ENCODE measurements at regions not wholly inside any gene's neighbourhood (a gene's known extent, or its start where the extent isn't known, plus 50 kb on each side); places are given as distances from the start of the nearest gene placed in this dataset.

DNA sequence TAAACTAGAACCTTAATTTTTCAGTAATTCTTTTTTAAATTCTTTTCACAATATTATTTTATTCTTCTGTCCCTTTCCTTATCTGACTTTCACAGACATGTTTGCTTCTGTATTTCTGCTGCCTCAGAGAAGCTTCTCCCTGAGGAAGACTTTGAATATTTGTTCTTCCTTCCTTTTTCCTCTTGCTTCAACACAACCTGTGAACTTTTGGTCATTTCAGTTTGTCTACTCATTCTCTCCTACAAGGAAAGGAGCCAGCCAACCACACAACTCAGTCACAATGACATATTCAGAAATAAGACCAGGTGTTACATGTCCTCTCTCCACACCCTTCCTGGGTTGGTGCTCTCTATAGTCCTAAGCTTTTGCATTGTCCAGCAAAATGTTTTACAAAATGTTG is 310.4 kb downstream of the TFAP2B start:
- peaks cover 4% of the 10 kb centered on the region for H3K9me3 Mint-ChIP-seq (ENCODE audit: unreplicated experiment)
- no peak overlapping the region for H2AFZ ChIP-seq (ENCODE audit: low read depth, low read length)
- no peaks in the 10 kb centered on the region for H3K9me3 ChIP-seq (ENCODE audit: insufficient read depth, low read depth, low read length)
- H3K9ac ChIP-seq (ENCODE audit: low read length): no peak overlapping the region
- no peaks in the 10 kb centered on the region for H3K36me3 Mint-ChIP-seq (ENCODE audit: low read depth, unreplicated experiment)
- H3K27me3 ChIP-seq (ENCODE audit: insufficient read depth, low read length): no peaks in the 10 kb centered on the region
- H3K4me1 Mint-ChIP-seq (ENCODE audit: low read depth, unreplicated experiment): no peaks in the 10 kb centered on the region
- FAIRE-seq (no peak), DNase-seq (ENCODE audit: low read depth) (no peak)
- no peak overlapping the region for H3K27ac Mint-ChIP-seq (ENCODE audit: unreplicated experiment)
- H3K27me3 Mint-ChIP-seq (ENCODE audit: low read depth, unreplicated experiment): no peaks in the 10 kb centered on the region
- no peak overlapping the region for H3K27ac ChIP-seq (ENCODE audit: low read depth, low read length)
- no peak overlapping the region for H3K4me3 Mint-ChIP-seq (ENCODE audit: unreplicated experiment)
- no peaks in the 10 kb centered on the region for H4K20me1 ChIP-seq (ENCODE audit: insufficient read depth, low read length)
- H3K4me3 ChIP-seq (ENCODE audit: insufficient read depth, low read depth, low read length): no peak overlapping the region
- no peak for TF ChIP-seq EZH2 (IDR thresholded peaks at IDR 0.05; ENCODE audit: insufficient read depth, low read length)
- TF ChIP-seq, protein P1, sequence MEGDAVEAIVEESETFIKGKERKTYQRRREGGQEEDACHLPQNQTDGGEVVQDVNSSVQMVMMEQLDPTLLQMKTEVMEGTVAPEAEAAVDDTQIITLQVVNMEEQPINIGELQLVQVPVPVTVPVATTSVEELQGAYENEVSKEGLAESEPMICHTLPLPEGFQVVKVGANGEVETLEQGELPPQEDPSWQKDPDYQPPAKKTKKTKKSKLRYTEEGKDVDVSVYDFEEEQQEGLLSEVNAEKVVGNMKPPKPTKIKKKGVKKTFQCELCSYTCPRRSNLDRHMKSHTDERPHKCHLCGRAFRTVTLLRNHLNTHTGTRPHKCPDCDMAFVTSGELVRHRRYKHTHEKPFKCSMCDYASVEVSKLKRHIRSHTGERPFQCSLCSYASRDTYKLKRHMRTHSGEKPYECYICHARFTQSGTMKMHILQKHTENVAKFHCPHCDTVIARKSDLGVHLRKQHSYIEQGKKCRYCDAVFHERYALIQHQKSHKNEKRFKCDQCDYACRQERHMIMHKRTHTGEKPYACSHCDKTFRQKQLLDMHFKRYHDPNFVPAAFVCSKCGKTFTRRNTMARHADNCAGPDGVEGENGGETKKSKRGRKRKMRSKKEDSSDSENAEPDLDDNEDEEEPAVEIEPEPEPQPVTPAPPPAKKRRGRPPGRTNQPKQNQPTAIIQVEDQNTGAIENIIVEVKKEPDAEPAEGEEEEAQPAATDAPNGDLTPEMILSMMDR (IDR thresholded peaks at IDR 0.05; ENCODE audit: insufficient read depth, low read depth, low read length): no peak
- H3K36me3 ChIP-seq (ENCODE audit: insufficient read depth, low read length): no peaks in the 10 kb centered on the region
- H3K4me1 ChIP-seq (ENCODE audit: insufficient read depth, low read length): no peaks in the 10 kb centered on the region
- no peaks in the 10 kb centered on the region for H3K79me2 ChIP-seq (ENCODE audit: insufficient read depth, low read length)
- H3K4me2 ChIP-seq (ENCODE audit: low read length): no peak overlapping the region

DNA sequence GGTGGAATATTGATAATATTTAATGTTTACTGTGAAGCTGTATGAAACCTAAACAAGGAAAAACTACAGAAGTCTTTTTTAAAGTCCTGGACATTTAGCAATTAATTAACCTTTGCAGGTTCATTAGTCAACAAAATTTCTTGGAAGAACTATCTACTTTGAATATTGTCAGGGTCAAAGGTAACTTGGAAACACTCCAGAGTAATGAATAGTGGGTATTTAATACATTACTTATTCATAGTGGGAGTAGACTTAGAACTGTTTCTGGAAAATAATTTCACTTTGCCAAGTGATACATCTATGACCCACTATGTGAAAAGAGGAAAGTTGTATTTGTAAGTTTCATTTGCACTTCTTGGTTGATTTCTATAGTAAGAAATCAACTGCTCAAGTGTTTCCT is 319.1 kb downstream of the TFAP2B start:
- TF ChIP-seq EZH2 (IDR thresholded peaks at IDR 0.05; ENCODE audit: insufficient read depth, low read length): no peak
- TF ChIP-seq, protein P1 (IDR thresholded peaks at IDR 0.05; ENCODE audit: insufficient read depth, low read depth, low read length): no peak
- H3K27ac Mint-ChIP-seq (ENCODE audit: unreplicated experiment): no peak overlapping the region
- H3K36me3 Mint-ChIP-seq (ENCODE audit: low read depth, unreplicated experiment): no peaks in the 10 kb centered on the region

DNA sequence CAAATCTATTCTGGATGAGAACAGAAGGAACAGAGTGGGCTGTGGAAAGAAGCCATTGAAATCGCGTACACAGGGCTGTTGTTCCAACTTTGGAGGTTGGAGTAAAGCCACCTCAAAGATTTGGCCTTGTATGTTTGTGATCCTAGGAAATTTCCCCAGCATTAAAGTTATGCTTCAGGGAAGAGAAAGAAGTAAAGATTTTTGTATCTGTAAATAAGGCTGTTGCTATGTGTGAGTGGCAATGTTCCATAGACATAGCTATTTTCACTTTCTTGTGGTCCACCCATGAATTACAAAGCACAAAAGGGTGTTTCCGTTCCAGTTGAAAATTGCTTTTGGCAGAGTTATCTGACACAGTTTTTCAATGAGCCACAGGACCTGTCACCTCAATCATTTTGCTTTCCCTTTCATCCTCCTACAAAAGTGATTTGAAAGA is 321.3 kb downstream of the TFAP2B start:
- H4K20me1 ChIP-seq (ENCODE audit: insufficient read depth, low read length): no peaks in the 10 kb centered on the region
- H3K36me3 Mint-ChIP-seq (ENCODE audit: low read depth, unreplicated experiment): no peaks in the 10 kb centered on the region
- no peaks in the 10 kb centered on the region for H3K4me1 ChIP-seq (ENCODE audit: insufficient read depth, low read length)
- H3K27ac Mint-ChIP-seq (ENCODE audit: unreplicated experiment): no peak overlapping the region
- no peak for FAIRE-seq
- no peak overlapping the region for H3K27ac ChIP-seq (ENCODE audit: low read depth, low read length)
- no peak overlapping the region for H3K4me3 Mint-ChIP-seq (ENCODE audit: unreplicated experiment)
- H3K36me3 ChIP-seq (ENCODE audit: insufficient read depth, low read length): no peaks in the 10 kb centered on the region
- no peak overlapping the region for H3K4me2 ChIP-seq (ENCODE audit: low read length)
- DNase-seq (ENCODE audit: low read depth): no peak
- no peak overlapping the region for H3K4me3 ChIP-seq (ENCODE audit: insufficient read depth, low read depth, low read length)
- no peaks in the 10 kb centered on the region for H3K27me3 ChIP-seq (ENCODE audit: insufficient read depth, low read length)
- H3K4me1 Mint-ChIP-seq (ENCODE audit: low read depth, unreplicated experiment): no peaks in the 10 kb centered on the region
- no peak for TF ChIP-seq EZH2 (IDR thresholded peaks at IDR 0.05; ENCODE audit: insufficient read depth, low read length)
- TF ChIP-seq, protein P1 (IDR thresholded peaks at IDR 0.05; ENCODE audit: insufficient read depth, low read depth, low read length): no peak
- H3K9me3 Mint-ChIP-seq (ENCODE audit: unreplicated experiment): peaks cover 3% of the 10 kb centered on the region
- no peak overlapping the region for H3K9ac ChIP-seq (ENCODE audit: low read length)
- no peaks in the 10 kb centered on the region for H3K79me2 ChIP-seq (ENCODE audit: insufficient read depth, low read length)
- no peak overlapping the region for H2AFZ ChIP-seq (ENCODE audit: low read depth, low read length)
- peaks cover 1% of the 10 kb centered on the region for H3K27me3 Mint-ChIP-seq (ENCODE audit: low read depth, unreplicated experiment)
- H3K9me3 ChIP-seq (ENCODE audit: insufficient read depth, low read depth, low read length): peaks cover 3% of the 10 kb centered on the region

More for the DNA sequence above, 319.1 kb downstream of the TFAP2B start:
- Mint-ChIP-seq H3K4me1 (ENCODE audit: low read depth, unreplicated experiment) (no peaks in the 10 kb centered on the region), H3K4me3 (ENCODE audit: unreplicated experiment) (no peak overlapping the region), H3K27me3 (ENCODE audit: low read depth, unreplicated experiment) (no peaks in the 10 kb centered on the region), H3K9me3 (ENCODE audit: unreplicated experiment) (no peaks in the 10 kb centered on the region)
- H2AFZ ChIP-seq (ENCODE audit: low read depth, low read length): no peak overlapping the region
- no peaks in the 10 kb centered on the region for H4K20me1 ChIP-seq (ENCODE audit: insufficient read depth, low read length)
- no peaks in the 10 kb centered on the region for H3K4me1 ChIP-seq (ENCODE audit: insufficient read depth, low read length)
- H3K9ac ChIP-seq (ENCODE audit: low read length): no peak overlapping the region
- peaks cover 3% of the 10 kb centered on the region for H3K9me3 ChIP-seq (ENCODE audit: insufficient read depth, low read depth, low read length)
- H3K36me3 ChIP-seq (ENCODE audit: insufficient read depth, low read length): no peaks in the 10 kb centered on the region
- DNase-seq (ENCODE audit: low read depth): no peak
- no peak overlapping the region for H3K27ac ChIP-seq (ENCODE audit: low read depth, low read length)
- H3K79me2 ChIP-seq (ENCODE audit: insufficient read depth, low read length): no peaks in the 10 kb centered on the region
- no peak for FAIRE-seq
- H3K27me3 ChIP-seq (ENCODE audit: insufficient read depth, low read length): no peaks in the 10 kb centered on the region
- H3K4me3 ChIP-seq (ENCODE audit: insufficient read depth, low read depth, low read length): no peak overlapping the region
- no peak overlapping the region for H3K4me2 ChIP-seq (ENCODE audit: low read length)
